ENCODE measurements at regions not wholly inside any gene's neighbourhood (a gene's known extent, or its start where the extent isn't known, plus 50 kb on each side); places are given as distances from the start of the nearest gene placed in this dataset.

DNA sequence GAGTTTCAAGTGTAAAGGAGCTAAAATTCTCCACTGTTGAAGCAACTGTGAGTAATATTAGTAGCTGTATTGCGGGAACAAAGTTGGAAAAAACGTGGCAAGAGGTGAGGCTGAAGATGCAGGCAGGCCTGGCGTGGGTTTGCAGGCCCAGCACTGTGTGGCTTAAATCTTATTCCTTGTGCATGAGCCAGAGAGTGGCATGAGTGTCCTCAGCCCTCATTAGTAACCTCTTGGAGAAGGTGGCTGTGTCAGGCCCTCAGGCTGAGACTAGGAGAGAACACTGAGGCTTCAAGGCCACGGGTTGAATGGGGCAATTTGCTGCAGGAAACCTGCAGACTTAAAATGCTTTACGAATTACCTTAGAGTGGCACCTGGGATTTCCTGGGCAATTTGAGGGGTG lies 372.7 kb upstream of the CITED2 start:
- intact Hi-C loops (cut with micrococcal nuclease; ENCODE audit: unreplicated experiment) = no loop called here
- no peaks in the 10 kb centered on the region for H3K36me3 ChIP-seq (ENCODE audit: control insufficient read depth, insufficient read depth, low read length)
- H3K4me3 ChIP-seq (ENCODE audit: low read depth, low read length) = no peak overlapping the region
- POLR2A ChIA-PET = no interaction called here
- TF ChIP-seq, protein P1, sequence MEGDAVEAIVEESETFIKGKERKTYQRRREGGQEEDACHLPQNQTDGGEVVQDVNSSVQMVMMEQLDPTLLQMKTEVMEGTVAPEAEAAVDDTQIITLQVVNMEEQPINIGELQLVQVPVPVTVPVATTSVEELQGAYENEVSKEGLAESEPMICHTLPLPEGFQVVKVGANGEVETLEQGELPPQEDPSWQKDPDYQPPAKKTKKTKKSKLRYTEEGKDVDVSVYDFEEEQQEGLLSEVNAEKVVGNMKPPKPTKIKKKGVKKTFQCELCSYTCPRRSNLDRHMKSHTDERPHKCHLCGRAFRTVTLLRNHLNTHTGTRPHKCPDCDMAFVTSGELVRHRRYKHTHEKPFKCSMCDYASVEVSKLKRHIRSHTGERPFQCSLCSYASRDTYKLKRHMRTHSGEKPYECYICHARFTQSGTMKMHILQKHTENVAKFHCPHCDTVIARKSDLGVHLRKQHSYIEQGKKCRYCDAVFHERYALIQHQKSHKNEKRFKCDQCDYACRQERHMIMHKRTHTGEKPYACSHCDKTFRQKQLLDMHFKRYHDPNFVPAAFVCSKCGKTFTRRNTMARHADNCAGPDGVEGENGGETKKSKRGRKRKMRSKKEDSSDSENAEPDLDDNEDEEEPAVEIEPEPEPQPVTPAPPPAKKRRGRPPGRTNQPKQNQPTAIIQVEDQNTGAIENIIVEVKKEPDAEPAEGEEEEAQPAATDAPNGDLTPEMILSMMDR (IDR thresholded peaks at IDR 0.05; ENCODE audit: insufficient read depth in 1 of 2, low read depth in 1 of 2, low read length in 1 of 2, severe bottlenecking in 1 of 2, unreplicated experiment in 1 of 2) = no peak
- BruUV-seq (replicated peaks) = no TSS peak
- H3K9me3 Mint-ChIP-seq (ENCODE audit: unreplicated experiment) = no peaks in the 10 kb centered on the region
- H3K27ac Mint-ChIP-seq (ENCODE audit: unreplicated experiment) = peak overlapping the region; percentile 94
- no peaks in the 10 kb centered on the region for H3K9me3 ChIP-seq
- no peak overlapping the region for H3K4me3 Mint-ChIP-seq (ENCODE audit: unreplicated experiment)
- peaks cover 53% of the 10 kb centered on the region for H3K4me1 Mint-ChIP-seq (ENCODE audit: low read depth, unreplicated experiment)
- H3K27me3 Mint-ChIP-seq (ENCODE audit: insufficient read depth, unreplicated experiment) = no peaks in the 10 kb centered on the region
- no peaks in the 10 kb centered on the region for H3K27me3 ChIP-seq (replicated peaks; ENCODE audit: control insufficient read depth, insufficient read depth, low read length)
- peaks cover 88% of the 10 kb centered on the region for H3K4me1 ChIP-seq
- DNase-seq = no peak
- CTCF ChIA-PET = no interaction called here
- no peaks in the 10 kb centered on the region for H3K36me3 Mint-ChIP-seq (ENCODE audit: insufficient read depth, unreplicated experiment)

DNA sequence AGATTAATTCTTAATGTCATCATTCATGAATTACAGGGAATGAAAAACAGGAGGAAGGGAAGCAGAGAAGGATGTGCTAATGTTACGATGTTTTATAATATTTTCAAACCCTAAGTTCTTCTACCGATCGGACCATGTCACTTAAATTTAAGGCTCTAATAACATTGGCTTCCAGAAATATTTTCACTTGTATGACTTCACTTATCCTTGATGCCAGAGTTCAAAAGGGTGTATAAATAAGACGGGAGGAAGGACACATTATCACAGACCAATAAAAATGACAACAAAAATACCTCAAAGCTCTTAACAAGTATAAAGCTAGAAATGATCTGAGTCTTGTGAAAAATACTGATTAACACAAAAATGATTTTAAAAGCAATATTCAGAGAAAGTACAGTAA lies 370.4 kb upstream of the CITED2 start:
- no peaks in the 10 kb centered on the region for H3K9me3 Mint-ChIP-seq (ENCODE audit: unreplicated experiment)
- intact Hi-C loops (cut with micrococcal nuclease; ENCODE audit: unreplicated experiment) = no loop called here
- DNase-seq = no peak
- Histone ChIP-seq H3K27me3 (replicated peaks; ENCODE audit: control insufficient read depth, insufficient read depth, low read length) (no peaks in the 10 kb centered on the region), H3K36me3 (ENCODE audit: control insufficient read depth, insufficient read depth, low read length) (no peaks in the 10 kb centered on the region), H3K4me3 (ENCODE audit: low read depth, low read length) (no peak overlapping the region), H3K4me1 (peaks cover 68% of the 10 kb centered on the region), H3K9me3 (no peaks in the 10 kb centered on the region)
- ChIA-PET CTCF (no interaction called here), POLR2A (no interaction called here)
- H3K4me3 Mint-ChIP-seq (ENCODE audit: unreplicated experiment) = no peak overlapping the region
- H3K27ac Mint-ChIP-seq (ENCODE audit: unreplicated experiment) = peak overlapping the region; percentile 33
- H3K36me3 Mint-ChIP-seq (ENCODE audit: insufficient read depth, unreplicated experiment) = no peaks in the 10 kb centered on the region
- H3K27me3 Mint-ChIP-seq (ENCODE audit: insufficient read depth, unreplicated experiment) = no peaks in the 10 kb centered on the region
- H3K4me1 Mint-ChIP-seq (ENCODE audit: low read depth, unreplicated experiment) = peaks cover 42% of the 10 kb centered on the region
- no TSS peak for BruUV-seq (replicated peaks)
- TF ChIP-seq, protein P1 (IDR thresholded peaks at IDR 0.05; ENCODE audit: insufficient read depth in 1 of 2, low read depth in 1 of 2, low read length in 1 of 2, severe bottlenecking in 1 of 2, unreplicated experiment in 1 of 2) = no peak

DNA sequence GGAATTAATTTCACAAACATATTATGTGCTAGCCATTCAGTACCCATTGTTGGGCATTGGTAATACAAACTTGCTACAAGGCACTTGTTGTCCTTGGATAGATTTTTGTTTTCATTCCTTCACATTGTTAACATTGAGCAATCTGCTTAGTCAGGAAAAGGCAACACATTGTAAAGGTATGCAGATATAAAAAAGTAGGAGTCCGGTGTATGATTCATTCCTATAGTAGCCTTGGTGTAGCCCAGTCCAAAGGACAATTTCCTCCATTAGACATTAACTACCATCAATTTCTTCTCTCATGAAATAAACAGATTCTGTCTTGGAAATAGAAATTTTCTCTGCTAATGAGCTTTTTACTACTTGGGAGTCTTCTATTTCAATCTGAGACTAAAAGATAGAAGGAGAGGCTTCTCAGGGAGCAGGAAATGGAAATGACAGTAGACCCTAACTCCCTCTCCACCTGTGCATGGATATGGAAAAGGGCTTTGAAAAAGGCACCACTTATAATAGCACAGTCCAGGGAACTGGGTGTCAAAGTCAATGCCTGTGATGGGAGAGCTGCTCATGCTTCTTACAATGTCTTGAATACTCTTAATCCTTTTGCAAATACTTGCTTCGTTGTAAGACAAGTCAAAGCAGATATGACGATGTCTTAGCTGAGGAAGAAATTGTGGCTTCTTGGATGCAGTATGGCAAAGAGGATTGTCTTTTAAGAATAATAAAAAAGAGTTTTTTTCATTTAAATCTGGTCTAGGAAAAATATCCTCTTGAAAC lies 369.4 kb upstream of the CITED2 start:
- POLR2A ChIA-PET = no interaction called here
- intact Hi-C loops (cut with micrococcal nuclease; ENCODE audit: unreplicated experiment) = no loop called here
- no peaks in the 10 kb centered on the region for H3K27me3 ChIP-seq (replicated peaks; ENCODE audit: control insufficient read depth, insufficient read depth, low read length)
- TF ChIP-seq, protein P1 (IDR thresholded peaks at IDR 0.05; ENCODE audit: insufficient read depth in 1 of 2, low read depth in 1 of 2, low read length in 1 of 2, severe bottlenecking in 1 of 2, unreplicated experiment in 1 of 2) = no peak
- Mint-ChIP-seq H3K9me3 (ENCODE audit: unreplicated experiment) (no peaks in the 10 kb centered on the region), H3K4me1 (ENCODE audit: low read depth, unreplicated experiment) (peaks cover 31% of the 10 kb centered on the region), H3K27me3 (ENCODE audit: insufficient read depth, unreplicated experiment) (no peaks in the 10 kb centered on the region), H3K4me3 (ENCODE audit: unreplicated experiment) (no peak overlapping the region), H3K27ac (ENCODE audit: unreplicated experiment) (no peak overlapping the region), H3K36me3 (ENCODE audit: insufficient read depth, unreplicated experiment) (no peaks in the 10 kb centered on the region)
- H3K4me1 ChIP-seq = peaks cover 60% of the 10 kb centered on the region
- DNase-seq = peak in 1 of 2 experiments; percentile 18
- H3K36me3 ChIP-seq (ENCODE audit: control insufficient read depth, insufficient read depth, low read length) = no peaks in the 10 kb centered on the region
- BruUV-seq (replicated peaks) = no TSS peak
- CTCF ChIA-PET = no interaction called here
- no peak overlapping the region for H3K4me3 ChIP-seq (ENCODE audit: low read depth, low read length)
- no peaks in the 10 kb centered on the region for H3K9me3 ChIP-seq
